Stimulated activated CD8-positive, alpha-beta memory T cell treated with anti-CD3 and anti-CD28 coated beads, Interleukin-4, amount 100 ng/mL, for 48 hours (primary cell): ENCODE measurements at regions not wholly inside any gene's neighbourhood (a gene's known extent, or its start where the extent isn't known, plus 50 kb on each side); places are given as distances from the start of the nearest gene placed in this dataset.

Experiments
- DNase-seq: peaks from one replicate; pipeline ENCODE4 v3.0.0-alpha.2; 2020

DNA sequence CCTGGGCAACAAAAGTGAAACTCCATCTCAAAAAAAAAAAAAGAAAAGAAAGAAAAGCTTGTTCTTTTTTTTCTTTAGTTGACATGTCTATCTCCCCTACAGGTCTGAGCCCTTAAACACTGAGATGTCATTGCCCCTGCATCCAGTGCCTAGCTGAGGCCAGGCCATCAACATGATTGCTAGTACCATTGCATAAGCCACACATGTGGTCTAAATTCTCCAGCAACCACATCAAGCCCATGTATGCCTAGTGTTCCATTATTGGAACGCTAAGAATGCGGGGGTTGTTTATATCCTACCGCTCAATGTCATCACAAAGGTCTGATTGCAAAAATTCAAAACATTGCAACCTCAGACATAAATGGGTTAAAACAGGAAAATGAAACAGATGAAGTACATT is 62.7 kb downstream of the NPTX2 start:
- DNase-seq: no peak

DNA sequence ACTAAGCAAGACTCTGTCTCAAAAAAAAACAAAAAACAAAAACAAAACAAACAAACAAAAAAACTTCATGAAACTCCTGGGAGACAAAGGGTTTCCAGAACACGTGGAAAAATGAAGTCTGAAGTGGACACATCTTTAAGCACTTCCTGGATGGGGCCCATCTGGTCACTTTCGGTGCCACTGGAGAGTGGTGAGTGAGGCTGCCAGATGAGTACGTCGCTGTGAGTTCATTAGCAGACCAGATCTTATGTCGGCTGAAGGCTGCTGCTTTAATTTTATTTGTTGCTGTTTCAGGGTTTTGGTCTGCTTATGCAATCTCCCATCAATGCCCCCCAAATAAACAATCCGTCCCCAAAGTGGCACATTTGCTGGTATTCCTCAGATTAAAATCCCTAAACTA is 64.4 kb downstream of the NPTX2 start:
- no peak for DNase-seq

DNA sequence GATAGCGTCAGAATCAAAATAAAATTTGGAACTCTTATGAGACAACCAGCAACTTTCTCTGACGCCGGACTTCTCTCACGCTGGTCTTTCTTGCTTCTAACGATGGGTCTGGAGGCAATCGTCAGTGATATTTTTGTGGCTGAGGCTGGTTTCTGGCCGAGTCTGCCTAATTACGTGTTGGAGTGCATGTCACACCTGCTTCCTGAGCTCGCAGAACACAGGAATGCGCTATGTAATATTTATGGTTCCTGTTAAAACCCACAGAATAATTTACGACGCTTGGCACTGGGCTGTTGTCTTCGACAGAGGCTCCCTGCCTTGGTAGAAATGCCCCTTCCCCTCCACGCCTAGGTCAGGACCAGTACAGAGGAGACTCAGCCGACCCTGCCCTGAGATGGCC is 64.9 kb downstream of the NPTX2 start:
- no peak for DNase-seq

DNA sequence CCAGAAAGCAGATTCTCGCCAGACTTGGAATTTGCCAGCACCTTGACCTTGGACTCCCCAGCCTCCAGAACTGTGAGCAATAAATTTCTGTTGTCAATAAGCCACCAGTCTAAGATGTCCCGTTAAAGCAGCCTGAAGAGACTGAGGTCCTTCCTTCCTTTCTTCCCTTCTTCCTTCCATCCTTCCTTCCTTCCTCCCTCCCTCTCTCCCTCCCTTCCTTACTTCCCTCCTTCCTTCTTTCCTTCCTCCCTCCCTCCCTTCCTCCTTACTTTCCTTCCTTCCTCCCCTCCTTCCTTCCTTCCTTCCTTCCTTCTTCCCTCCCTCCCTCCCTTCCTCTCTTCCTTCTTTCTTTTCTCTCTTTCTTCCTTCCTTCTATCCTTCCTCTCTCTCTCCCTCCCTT is 66.4 kb downstream of the NPTX2 start:
- DNase-seq: no peak

DNA sequence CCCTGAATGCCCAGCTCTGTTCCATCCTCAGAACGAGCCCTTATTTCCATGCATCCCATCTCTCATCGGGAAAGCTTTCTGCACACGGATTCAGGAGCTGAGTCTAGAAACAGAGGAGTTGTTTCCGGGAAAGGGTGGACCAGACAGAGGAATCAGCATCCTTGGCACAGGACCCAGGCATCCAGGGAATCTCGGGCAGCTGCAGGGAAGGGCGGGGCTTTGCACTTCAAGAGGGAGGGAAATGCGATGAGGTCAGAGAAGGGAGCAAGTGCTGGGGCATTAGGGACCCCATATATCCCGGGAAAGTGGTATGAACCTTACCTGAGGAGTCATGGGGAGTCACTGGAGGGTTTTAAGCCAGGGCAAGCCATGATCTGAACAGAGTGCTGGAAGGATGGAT is 68.5 kb downstream of the NPTX2 start:
- no peak for DNase-seq

DNA sequence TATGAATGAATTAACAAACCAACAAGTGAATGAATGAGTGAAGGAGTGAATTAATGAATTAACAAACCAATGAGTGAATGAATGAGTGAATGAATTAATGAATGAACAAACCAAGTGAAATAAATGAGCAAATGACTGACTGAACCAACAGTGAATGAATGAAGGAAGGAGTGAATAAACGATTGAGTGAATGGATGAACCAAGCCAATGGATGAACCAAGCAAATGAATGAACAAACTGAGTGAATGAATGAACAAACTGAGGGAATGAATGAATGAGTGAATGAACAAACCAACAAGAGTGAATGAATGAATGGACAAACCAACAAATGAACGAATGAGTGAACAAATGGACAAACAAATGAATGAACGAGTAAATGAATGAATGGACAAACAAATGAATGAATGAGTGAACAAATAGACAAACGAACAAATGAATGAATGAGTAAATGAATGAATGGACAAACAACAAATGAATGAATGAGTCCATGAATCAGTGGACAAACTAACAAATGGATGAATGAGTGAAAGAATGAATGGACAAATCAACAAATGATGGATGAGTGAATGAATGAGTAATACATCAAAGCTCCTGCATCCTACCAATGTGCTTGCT is 69.5 kb downstream of the NPTX2 start:
- DNase-seq: no peak

DNA sequence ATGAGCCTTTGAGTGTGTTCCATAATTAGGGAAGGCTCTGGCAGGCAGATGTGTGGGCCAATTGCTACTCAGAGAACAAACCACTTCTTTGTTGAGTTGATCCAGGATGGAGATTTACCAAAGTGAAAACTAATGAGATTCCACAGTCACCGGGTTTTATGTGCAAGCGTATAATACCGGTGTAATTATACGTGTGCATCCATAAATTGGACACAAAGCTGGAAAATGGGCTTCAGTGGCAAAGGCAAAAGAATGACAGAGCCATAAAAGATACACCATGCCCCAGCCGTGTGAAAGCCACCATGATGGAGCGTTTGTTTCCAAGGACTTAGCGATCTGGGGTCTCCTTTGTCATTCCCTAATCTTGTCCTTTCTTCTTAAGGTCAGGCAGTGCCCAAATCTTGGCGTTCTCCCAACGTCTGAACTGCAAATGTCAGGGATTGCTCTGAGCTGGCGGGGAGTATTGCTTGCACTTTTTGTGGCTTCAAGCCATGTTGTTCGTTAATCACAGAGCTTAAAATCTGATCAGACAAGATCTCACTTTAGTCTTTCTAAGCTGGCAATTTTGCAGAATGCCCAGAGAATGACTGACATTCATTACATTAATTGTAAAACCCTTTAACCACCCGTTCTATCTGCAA is 70.1 kb downstream of the NPTX2 start:
- no peak for DNase-seq

DNA sequence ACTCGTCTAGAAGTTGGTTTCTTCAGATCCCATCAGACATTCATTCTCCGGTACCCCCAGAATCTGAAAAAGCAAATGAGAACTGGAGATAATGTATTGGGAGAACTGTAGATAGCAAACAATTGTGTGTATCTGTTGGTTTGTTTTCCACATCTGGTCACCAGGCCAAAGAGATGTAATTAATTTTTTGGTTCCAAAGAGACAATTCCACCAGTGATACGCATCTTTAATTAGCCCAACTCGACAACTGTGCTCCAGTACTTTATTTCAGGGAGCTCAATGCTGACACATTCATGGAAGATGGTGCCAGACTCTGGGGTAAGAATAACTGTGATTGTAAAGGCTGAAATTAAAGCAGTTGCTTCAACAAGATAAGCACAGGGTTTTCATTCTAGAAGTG is 74.5 kb downstream of the NPTX2 start:
- DNase-seq: no peak

DNA sequence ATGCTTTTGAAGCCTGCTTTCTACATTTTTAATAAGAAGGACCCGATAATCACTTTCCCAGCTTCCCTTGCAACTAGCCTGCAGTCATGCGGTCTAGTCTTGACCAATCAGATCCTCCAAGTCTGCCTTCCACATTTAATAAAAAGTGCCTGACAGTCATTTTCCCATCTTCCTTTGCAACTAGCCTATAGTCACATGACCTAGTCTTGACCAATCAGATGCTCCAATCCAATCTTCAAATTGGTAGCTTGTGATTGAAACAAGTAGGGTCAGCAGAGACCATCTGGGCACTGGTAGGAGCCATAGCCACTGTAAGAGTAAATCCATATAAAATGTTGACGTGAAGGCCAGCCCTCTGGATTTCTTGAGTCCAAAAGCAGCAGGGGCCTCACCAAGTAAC is 80.0 kb downstream of the NPTX2 start:
- DNase-seq: no peak

DNA sequence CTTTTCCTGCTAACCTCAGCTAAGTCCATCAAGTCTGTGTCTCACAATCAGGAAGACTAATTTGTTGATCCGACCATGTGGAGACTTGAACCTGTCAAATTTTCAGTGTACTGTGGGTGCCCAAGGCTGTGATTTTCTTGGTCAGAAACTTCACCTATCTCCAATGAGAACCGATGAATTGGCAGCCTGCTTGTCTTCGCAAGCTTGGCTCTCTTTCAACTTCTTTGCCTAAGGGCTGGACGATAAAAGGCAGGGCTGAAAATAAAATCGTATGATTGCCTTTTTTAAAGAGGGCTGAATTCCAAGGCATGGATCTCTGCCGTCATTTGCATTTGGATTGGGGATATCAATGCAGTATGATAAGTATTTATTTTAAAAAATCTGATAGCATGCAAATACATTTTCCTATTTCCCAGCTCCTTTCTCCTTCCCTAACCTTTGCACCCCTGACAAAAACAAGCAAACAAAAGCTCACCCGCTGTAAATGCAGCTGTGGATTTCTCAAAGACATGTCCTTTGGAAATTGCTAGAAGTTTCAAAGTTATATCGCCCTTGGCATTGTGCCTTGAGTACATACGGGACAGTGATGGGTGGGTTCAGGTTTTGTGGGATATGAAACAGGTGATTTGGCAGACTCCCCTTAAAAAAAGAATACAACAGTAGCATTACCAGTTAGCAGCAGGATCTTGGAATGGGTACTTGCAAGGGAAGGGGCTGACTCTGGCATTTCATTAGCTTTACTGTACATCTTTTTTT is 80.6 kb downstream of the NPTX2 start:
- no peak for DNase-seq

DNA sequence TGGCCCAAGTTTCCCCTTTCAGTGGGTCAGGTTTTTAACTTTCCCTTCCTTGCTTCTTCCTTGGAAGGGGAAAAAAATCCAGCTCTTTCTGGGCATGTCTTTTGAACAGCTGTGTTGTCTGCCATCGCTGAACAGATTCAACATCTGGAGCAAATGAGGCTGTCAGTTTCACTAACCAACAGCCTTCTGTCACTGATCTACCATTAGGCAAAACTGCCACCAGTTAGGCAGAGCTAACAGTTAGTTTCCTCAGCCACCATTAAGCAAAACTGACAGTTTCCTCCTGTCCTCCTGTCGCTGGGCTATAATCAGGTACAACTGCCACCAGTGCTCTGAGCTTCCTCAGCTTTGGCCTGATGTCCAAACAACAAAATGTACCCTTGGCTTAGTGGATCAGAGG is 81.9 kb downstream of the NPTX2 start:
- DNase-seq: no peak

DNA sequence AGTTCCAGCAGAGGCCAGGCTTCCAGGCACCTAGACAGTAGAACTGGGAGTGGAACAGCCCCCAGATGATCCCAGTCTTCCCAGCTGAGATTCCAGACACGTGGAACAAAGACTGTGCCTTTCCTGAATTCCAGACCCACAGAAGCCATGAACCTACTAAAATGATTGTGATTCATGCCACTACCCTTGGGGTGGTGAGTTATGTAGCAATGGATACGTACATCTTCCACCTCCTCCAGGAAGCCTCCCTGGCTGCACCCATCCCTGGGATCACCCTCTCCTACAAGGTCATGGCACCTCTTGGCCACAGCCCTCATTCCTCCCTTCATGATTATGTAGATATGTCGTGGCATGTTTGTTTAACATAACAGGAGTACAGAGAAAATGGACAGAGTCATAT is 83.4 kb downstream of the NPTX2 start:
- no peak for DNase-seq

DNA sequence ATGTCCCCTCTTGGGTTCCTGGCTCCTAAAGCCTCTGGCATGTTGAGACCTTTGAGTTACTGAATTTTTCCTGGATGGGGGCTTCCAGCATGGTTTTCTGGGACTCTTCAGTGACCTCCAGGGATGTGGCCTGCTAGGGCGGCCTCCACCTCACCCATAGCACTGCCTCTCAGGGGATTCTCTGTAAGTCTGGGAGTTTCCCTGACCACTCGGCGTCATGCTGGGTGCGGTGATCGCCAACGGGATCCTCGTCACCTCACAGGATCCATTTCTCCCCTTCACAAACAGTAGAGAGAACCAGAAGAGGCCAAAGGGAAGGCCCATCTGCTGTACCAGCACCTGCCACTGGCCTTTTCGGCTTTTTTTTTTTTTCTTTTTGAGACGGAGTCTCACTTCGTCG is 84.3 kb downstream of the NPTX2 start:
- no peak for DNase-seq

DNA sequence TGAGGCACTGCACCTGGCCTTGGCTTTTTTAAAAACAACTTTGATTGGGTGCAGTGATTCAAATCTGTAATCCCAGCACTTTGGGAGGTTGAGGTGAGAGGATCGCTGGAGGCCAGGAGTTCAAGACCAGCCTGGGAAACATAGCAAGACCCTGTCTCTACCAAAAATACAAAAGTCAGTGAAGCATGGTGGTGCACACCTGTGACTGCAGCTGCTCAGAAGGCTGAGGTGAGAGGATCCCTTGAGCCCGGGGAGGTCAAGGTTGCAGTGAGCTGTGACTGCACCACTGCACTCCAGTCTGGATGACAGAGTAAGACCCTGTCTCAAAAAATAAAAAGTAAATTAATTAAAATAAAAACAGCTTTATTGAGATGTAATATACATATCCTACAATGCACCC is 84.9 kb downstream of the NPTX2 start:
- no peak for DNase-seq

DNA sequence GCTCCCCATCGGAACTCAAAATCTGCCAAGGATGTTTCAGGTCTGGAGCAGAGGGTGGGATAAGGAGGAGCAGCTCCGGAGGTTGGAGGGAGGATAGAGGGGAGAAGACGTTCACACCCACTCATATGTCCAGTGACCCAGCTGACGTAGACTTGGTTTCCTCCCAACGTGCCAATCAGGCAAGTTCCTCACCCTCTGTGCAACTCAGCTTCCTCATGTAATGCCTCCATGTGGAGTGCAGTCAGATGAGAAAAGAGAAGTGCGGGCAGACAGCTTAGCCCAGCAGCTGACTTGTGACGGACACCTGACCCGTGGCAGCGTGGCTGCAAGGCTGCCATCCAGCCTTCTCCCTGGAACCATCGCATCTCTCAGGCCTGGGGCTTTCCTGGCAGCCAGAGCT is 86.8 kb downstream of the NPTX2 start:
- DNase-seq: no peak

DNA sequence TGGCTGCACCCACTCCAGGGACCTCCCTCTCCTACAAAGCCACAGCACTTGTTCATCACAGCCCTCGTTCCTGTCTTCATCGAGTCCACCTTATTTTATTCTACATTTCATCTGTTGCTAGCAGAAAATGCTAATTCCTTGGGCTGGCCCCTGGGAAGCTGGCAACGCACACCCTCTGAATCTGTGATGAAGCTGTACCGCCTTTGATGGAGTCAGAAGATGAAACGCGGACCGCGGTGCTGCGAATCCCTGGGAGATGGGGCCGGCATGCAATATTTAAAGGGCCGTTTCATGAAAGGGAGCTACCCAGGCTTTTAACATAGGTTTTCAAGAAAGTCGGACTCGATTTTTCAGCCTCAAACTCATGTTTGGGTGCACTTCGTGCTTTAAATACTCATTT is 88.5 kb downstream of the NPTX2 start:
- no peak for DNase-seq

DNA sequence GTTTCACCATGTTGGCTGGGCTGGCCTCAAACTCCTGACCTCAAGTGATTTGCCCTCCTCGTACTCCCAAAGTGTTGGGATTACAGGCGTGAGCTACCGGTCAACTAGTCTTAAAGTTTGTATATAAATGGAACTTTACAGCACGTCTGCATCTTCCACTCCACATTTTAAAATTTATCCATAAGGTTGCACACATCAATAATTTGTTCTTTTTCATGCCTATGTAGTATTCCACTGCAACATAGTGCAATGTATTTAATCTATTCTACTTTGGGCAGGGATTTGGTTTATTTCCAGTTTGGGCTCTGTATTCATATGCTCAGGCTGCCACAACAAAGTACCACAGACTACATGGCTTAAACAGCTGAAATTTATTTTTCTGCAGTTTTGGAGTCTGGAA is 90.0 kb downstream of the NPTX2 start:
- no peak for DNase-seq

DNA sequence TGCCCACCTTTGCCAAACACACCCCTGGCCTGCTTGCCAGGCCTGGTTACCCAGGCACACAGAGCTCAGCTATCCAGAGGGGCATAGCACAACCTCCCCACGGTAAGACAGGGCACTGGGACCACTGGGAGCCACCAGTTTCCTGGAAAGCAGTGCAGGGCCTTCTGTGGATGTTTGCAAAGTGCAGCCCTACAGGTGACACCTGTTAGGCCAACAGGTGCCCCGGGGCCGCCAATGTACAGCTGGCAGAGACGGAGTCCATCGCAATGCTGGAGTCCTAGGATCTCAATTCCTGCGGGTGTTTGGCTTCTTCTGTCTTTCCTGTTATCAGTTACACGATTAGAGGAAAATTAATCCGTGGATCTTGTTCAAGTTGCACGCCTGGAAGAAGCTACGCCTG is 94.9 kb downstream of the NPTX2 start:
- DNase-seq: no peak

DNA sequence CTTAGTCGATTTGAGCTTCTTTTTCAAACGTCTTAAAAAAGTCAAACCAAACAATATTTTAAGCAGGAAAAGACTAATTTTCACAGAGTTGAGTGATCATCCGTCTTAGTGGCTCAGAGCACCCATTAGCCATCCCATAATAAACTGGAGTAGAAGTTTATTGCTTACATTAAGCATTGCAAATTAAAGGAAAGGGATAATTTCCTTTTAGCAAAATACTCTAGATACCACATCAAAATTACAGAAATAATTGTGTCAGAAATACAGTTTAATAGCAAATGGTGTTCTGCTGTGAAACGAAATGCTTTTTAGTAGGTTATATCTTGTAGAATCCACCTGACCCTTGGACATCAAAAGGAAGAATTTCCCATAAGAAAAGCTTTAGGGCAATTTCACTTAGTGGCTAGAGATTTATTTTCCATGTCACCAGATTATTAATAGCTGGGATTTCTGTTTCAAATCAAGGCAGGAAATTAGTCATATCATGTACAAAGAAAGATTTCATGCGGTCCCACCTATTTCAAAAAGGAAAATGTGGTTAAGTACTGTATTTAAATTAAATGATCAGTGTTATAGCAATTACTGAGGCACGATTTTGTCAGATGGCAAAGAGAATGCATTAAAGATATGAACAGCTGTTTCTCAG is 96.2 kb downstream of the NPTX2 start:
- no peak for DNase-seq

DNA sequence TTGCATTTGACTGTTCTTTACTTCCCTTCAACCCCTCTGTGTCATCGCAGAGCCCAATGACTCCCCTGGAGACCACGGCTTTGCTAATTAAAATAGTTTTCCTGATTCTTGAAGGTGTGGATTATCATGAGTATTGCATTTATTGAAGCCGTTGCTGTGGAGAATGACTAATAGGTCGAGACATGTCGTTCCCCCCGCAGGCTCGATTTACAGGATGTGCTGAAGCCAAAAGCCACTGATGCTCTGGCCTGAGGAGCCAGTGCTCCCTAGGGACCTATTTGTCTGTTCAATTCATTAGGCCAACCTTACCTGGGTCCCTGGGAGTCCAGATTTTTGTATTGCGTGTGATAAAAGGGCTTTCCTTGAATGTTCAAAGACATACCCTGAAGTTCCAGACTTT is 102.3 kb downstream of the NPTX2 start:
- DNase-seq: no peak

DNA sequence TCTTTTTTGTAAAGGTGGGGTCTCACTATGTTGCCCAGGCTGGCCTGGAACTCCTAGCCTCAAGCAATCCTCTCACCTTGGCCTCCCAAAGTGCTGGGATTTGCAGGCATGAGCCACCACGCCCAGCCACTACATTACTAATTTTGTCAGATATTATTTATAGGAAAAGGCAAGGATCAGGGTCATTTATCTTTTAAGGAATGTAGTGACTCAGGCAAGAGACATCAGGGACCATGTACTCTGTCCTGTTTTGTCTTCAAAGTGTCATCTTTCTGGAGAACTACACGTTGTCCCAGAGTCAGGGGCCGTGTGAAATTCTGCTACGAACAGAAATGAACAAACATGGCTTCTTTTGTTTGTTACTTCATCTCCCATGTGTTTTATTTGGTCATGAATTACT is 105.3 kb downstream of the NPTX2 start:
- DNase-seq: no peak

DNA sequence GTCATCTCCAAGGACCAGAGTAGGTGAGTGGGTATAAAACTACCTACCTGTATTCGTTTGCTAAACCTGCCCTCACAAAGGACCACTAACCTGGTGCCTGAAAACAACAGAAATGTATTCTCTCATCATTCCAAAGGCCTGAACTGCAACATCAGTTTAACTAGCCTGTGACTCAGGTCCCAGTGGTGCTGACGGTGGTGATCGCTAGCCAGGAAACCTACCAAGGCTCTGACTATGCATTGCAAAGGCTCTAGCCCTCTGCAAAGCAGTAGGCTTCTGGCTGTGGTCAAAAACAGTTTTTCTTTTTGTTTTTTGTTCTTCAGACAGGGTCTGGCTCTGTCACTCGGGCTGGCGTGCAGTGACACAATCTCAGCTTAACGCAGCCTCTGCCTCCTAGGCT is 107.5 kb downstream of the NPTX2 start:
- DNase-seq: no peak

DNA sequence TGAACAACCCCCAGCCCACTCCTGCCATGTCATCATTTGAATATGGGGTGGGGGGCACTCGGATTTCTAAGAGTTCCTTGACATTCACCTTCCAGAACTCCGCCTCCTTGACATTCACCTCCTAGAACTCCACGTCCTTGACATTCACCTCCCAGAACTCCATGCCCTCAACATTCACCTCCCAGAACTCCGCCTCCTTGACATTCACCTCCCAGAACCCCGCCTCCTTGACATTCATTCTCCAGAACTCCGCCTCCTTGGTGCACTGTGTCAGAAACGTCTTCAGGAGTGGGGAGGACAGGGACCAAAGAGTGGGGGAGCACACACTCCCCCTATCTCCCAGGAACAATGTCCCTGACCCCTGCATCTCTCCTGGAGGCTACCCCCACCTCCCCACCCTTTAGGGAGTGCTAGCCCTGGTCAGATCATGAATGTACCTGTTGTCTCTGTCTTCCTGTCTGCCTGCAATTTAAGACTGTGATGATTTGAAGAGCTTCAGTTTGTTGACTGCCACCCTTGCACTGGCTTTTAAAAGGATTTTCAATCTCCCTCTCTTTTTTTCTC is 110.1 kb downstream of the NPTX2 start:
- DNase-seq: no peak

DNA sequence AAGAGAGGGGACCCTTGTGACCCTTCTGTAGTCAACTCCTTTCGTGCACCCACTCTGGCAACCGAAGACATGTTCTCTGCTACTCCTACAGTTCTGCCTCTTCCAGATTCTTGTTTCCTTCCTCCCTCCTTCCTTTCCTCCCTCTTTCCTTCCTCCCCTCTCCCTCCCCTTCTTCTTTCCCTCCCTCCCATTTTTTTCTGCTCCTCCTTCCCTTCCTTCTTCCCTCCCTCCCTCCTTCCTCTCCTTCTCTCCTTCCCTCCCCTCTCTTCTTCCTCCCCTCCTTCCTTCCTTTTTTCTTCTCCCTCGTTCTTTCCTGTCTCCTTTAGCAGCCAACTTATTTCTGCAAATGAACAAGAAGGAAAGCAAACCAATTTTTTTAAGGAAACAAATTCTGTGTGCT is 111.5 kb downstream of the NPTX2 start:
- no peak for DNase-seq
